NCI-H524 (cell line): ENCODE measurements at regions not wholly inside any gene's neighbourhood (a gene's known extent, or its start where the extent isn't known, plus 50 kb on each side); places are given as distances from the start of the nearest gene placed in this dataset.

Experiments used
- DNase-seq, 2 experiments: peaks; one replicate each; lab custom pipeline; 2025; lab: John Stamatoyannopoulos, UW

- DNase-seq: no peak
These were observed 55.6 kb downstream of the ZNF281 start for GRCh38 chr1:200354243-200354642.

GRCh38 chr1:200353232-200353631, 56.6 kb downstream of the ZNF281 start:
- DNase-seq: no peak

- DNase-seq: no peak
These were observed 57.8 kb downstream of the ZNF281 start for GRCh38 chr1:200351826-200352549.

- DNase-seq: no peak
These were observed 58.4 kb downstream of the ZNF281 start for GRCh38 chr1:200351425-200351824.

GRCh38 chr1:200346700-200347099, 63.1 kb downstream of the ZNF281 start:
- DNase-seq: no peak

GRCh38 chr1:200345520-200345919, 64.3 kb downstream of the ZNF281 start:
- no peak for DNase-seq

- no peak for DNase-seq
These were observed 66.0 kb downstream of the ZNF281 start for GRCh38 chr1:200343874-200344273.

- DNase-seq: no peak
These were observed 67.1 kb downstream of the ZNF281 start for GRCh38 chr1:200342511-200343311.

GRCh38 chr1:200338451-200338850, 71.4 kb downstream of the ZNF281 start:
- no peak for DNase-seq

- no peak for DNase-seq
These were observed 72.0 kb downstream of the ZNF281 start for GRCh38 chr1:200337831-200338230.

GRCh38 chr1:200337410-200337809, 72.4 kb downstream of the ZNF281 start:
- no peak for DNase-seq

GRCh38 chr1:200336901-200337391, 72.9 kb downstream of the ZNF281 start:
- DNase-seq: no peak

GRCh38 chr1:200336101-200336845, 73.6 kb downstream of the ZNF281 start:
- no peak for DNase-seq

- no peak for DNase-seq
These were observed 75.1 kb downstream of the ZNF281 start for GRCh38 chr1:200334661-200335256.

GRCh38 chr1:200333329-200333728, 76.5 kb downstream of the ZNF281 start:
- no peak for DNase-seq

GRCh38 chr1:200332716-200333115, 77.1 kb downstream of the ZNF281 start:
- DNase-seq: no peak

GRCh38 chr1:200330741-200331428, 79.0 kb downstream of the ZNF281 start:
- no peak for DNase-seq

GRCh38 chr1:200329208-200329882, 80.5 kb downstream of the ZNF281 start:
- DNase-seq: no peak

- no peak for DNase-seq
These were observed 81.5 kb downstream of the ZNF281 start for GRCh38 chr1:200328379-200328778.

- DNase-seq: no peak
These were observed 85.9 kb downstream of the ZNF281 start for GRCh38 chr1:200323856-200324400.

- no peak for DNase-seq
These were observed 90.7 kb downstream of the ZNF281 start for GRCh38 chr1:200319148-200319547.
